ENCODE measurements at regions not wholly inside any gene's neighbourhood (a gene's known extent, or its start where the extent isn't known, plus 50 kb on each side); places are given as distances from the start of the nearest gene placed in this dataset.

DNA sequence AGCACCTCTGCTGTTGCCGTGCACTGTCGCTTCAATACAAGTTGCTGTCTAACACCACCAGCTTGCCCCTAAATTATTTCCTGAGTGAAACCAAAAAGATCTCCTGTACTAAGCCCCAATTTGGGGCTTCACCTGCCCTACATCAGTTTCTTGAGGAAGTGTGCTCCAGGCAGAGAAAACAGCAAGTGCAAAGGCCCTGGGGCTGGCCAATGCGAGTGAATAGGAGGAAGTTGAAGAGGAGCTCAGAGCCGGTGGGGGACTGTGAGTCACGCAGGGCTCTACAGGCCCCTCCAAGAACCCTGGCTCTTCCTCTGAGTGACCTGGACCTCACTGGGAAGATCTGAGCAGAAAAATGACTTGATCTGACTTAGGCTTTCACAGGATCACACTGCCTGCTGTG, 117.2 kb downstream of the IPO8 start:
- no peaks in the 10 kb centered on the region for H4K20me1 ChIP-seq (ENCODE audit: insufficient read depth, low read length)
- no peak overlapping the region for H3K4me3 ChIP-seq (ENCODE audit: low read length)
- H3K9ac ChIP-seq (ENCODE audit: low read length), result no peak overlapping the region
- H3K27ac ChIP-seq (ENCODE audit: low read length), result no peak overlapping the region
- no peaks in the 10 kb centered on the region for H3K4me1 ChIP-seq (ENCODE audit: low read length)
- TF ChIP-seq EZH2phosphoT487 (IDR thresholded peaks at IDR 0.05; ENCODE audit: low read depth), result no peak
- TF ChIP-seq, protein P1, sequence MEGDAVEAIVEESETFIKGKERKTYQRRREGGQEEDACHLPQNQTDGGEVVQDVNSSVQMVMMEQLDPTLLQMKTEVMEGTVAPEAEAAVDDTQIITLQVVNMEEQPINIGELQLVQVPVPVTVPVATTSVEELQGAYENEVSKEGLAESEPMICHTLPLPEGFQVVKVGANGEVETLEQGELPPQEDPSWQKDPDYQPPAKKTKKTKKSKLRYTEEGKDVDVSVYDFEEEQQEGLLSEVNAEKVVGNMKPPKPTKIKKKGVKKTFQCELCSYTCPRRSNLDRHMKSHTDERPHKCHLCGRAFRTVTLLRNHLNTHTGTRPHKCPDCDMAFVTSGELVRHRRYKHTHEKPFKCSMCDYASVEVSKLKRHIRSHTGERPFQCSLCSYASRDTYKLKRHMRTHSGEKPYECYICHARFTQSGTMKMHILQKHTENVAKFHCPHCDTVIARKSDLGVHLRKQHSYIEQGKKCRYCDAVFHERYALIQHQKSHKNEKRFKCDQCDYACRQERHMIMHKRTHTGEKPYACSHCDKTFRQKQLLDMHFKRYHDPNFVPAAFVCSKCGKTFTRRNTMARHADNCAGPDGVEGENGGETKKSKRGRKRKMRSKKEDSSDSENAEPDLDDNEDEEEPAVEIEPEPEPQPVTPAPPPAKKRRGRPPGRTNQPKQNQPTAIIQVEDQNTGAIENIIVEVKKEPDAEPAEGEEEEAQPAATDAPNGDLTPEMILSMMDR (IDR thresholded peaks at IDR 0.05; ENCODE audit: low read depth, low read length), result no peak
- no peaks in the 10 kb centered on the region for H3K36me3 ChIP-seq (replicated peaks; ENCODE audit: low read depth, low read length)
- no peaks in the 10 kb centered on the region for H3K79me2 ChIP-seq (ENCODE audit: low read length)
- no peaks in the 10 kb centered on the region for H3K9me3 ChIP-seq (ENCODE audit: insufficient read depth, low read length)
- no peak overlapping the region for H2AFZ ChIP-seq (ENCODE audit: low read depth, low read length)
- H3K4me2 ChIP-seq (ENCODE audit: low read length), result no peak overlapping the region
- no peaks in the 10 kb centered on the region for H3K27me3 ChIP-seq (ENCODE audit: low read depth, low read length)

DNA sequence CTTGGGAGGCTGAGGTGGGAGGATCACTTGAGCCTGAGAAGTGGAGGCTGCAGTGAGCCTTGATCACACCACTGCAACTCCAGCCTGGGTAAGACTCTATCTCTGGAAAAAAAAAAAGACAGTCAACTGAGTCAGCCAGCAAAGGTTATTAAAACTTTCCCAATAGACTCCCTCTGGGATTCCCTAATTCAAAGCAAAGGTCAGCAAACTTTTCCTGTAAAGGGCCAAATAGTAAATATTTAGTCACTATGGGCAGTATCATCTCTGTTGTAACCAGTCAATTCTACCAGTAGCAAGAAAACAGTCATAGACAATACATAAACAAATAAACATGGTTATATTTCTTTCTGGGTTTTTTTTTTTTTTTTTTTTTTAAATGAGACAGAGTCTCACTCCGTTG, 122.5 kb downstream of the IPO8 start:
- Histone ChIP-seq H4K20me1 (ENCODE audit: insufficient read depth, low read length) (no peaks in the 10 kb centered on the region), H3K79me2 (ENCODE audit: low read length) (no peaks in the 10 kb centered on the region), H3K4me3 (ENCODE audit: low read length) (no peak overlapping the region), H3K9ac (ENCODE audit: low read length) (no peak overlapping the region), H3K4me2 (ENCODE audit: low read length) (no peak overlapping the region), H3K27me3 (ENCODE audit: low read depth, low read length) (no peaks in the 10 kb centered on the region), H3K36me3 (replicated peaks; ENCODE audit: low read depth, low read length) (no peaks in the 10 kb centered on the region), H3K27ac (ENCODE audit: low read length) (no peak overlapping the region), H2AFZ (ENCODE audit: low read depth, low read length) (no peak overlapping the region), H3K4me1 (ENCODE audit: low read length) (no peaks in the 10 kb centered on the region), H3K9me3 (ENCODE audit: insufficient read depth, low read length) (no peaks in the 10 kb centered on the region)
- no peak for TF ChIP-seq EZH2phosphoT487 (IDR thresholded peaks at IDR 0.05; ENCODE audit: low read depth)
- TF ChIP-seq, protein P1 (IDR thresholded peaks at IDR 0.05; ENCODE audit: low read depth, low read length), result no peak

DNA sequence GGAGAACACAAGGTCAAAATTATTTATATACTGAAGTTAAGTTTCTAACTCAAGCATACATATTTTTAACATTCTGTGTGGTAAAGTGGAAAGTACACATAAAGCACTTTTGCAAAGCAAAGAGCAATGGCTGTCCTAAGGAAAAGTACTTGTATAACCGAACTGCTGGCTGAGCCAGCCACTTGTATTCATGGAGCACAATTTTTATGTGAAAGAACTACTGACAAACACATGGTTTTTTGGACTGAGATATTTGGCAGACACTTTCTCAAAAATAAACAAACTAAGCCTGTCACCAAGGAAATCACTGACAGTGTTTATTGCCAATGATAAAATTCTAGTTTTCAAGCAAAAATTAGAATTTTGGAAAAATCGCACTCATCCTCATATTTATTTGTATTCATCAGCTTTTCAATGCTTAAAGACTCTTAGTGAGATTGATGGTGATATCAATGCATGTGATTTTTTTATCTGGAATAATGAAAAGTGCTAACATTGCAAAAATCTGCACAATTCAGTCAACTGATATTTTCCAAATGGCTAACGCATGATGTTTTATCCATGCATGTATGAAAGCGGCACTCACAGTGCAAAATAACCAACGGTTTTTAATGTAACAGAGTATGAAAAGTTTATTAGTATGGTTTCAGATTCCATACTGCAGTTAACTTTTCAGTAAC, 125.3 kb downstream of the IPO8 start:
- Histone ChIP-seq H3K79me2 (ENCODE audit: low read length) (no peaks in the 10 kb centered on the region), H3K4me2 (ENCODE audit: low read length) (no peak overlapping the region), H3K36me3 (replicated peaks; ENCODE audit: low read depth, low read length) (no peaks in the 10 kb centered on the region), H2AFZ (ENCODE audit: low read depth, low read length) (no peak overlapping the region), H3K4me3 (ENCODE audit: low read length) (no peak overlapping the region), H3K27me3 (ENCODE audit: low read depth, low read length) (no peaks in the 10 kb centered on the region), H3K4me1 (ENCODE audit: low read length) (no peaks in the 10 kb centered on the region), H4K20me1 (ENCODE audit: insufficient read depth, low read length) (no peaks in the 10 kb centered on the region), H3K27ac (ENCODE audit: low read length) (no peak overlapping the region), H3K9ac (ENCODE audit: low read length) (no peak overlapping the region), H3K9me3 (ENCODE audit: insufficient read depth, low read length) (no peaks in the 10 kb centered on the region)
- no peak for TF ChIP-seq EZH2phosphoT487 (IDR thresholded peaks at IDR 0.05; ENCODE audit: low read depth)
- TF ChIP-seq, protein P1 (IDR thresholded peaks at IDR 0.05; ENCODE audit: low read depth, low read length), result no peak

DNA sequence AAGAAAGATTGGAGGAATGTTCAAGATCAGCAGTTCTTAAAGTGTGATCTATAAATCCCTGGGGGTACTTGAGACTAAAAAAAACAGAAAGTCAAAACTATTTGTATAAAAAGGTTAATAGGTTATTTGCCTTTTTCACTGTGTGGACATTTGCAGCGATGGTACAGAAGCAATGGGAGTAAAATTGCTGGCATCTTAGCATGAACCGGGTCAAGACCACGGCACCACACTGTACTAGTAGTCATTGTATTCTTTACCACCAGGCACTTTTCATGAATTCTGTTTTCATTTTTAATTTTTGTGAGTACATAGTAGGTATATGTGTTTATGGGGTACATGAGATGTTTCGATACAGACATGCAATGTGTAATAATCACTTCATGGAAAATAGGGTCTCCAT, 126.2 kb downstream of the IPO8 start:
- Histone ChIP-seq H3K27ac (ENCODE audit: low read length) (no peak overlapping the region), H3K27me3 (ENCODE audit: low read depth, low read length) (no peaks in the 10 kb centered on the region), H3K4me2 (ENCODE audit: low read length) (no peak overlapping the region), H3K9me3 (ENCODE audit: insufficient read depth, low read length) (no peaks in the 10 kb centered on the region), H4K20me1 (ENCODE audit: insufficient read depth, low read length) (no peaks in the 10 kb centered on the region), H2AFZ (ENCODE audit: low read depth, low read length) (no peak overlapping the region), H3K79me2 (ENCODE audit: low read length) (no peaks in the 10 kb centered on the region), H3K9ac (ENCODE audit: low read length) (no peak overlapping the region), H3K4me3 (ENCODE audit: low read length) (no peak overlapping the region), H3K36me3 (replicated peaks; ENCODE audit: low read depth, low read length) (no peaks in the 10 kb centered on the region), H3K4me1 (ENCODE audit: low read length) (no peaks in the 10 kb centered on the region)
- TF ChIP-seq, protein P1 (IDR thresholded peaks at IDR 0.05; ENCODE audit: low read depth, low read length), result no peak
- no peak for TF ChIP-seq EZH2phosphoT487 (IDR thresholded peaks at IDR 0.05; ENCODE audit: low read depth)

Measured in OCI-LY3 (cell line).